ENCODE measurements at regions not wholly inside any gene's neighbourhood (a gene's known extent, or its start where the extent isn't known, plus 50 kb on each side); places are given as distances from the start of the nearest gene placed in this dataset.

- peaks cover 15 to 50% of the 10 kb centered on the region in 2 donors for H3K27me3 Mint-ChIP-seq
- no peaks in the 10 kb centered on the region for H3K36me3 Mint-ChIP-seq (ENCODE audit: insufficient read depth)
- no peaks in the 10 kb centered on the region for H3K4me1 Mint-ChIP-seq (ENCODE audit: low read depth in 2 of 2)
- no peaks in the 10 kb centered on the region for H3K9me3 Mint-ChIP-seq
- no peak for DNase-seq
- no peak for ATAC-seq (replicated peaks)
- no peak overlapping the region for H3K27ac Mint-ChIP-seq
- no peak overlapping the region for H3K4me3 Mint-ChIP-seq
Observed at GRCh38 chr11:111021131-111021530, 224.4 kb upstream of the POU2AF2 start.

- Mint-ChIP-seq H3K27me3 (peaks cover 8 to 40% of the 10 kb centered on the region in 2 donors), H3K36me3 (ENCODE audit: insufficient read depth) (no peaks in the 10 kb centered on the region), H3K9me3 (no peaks in the 10 kb centered on the region), H3K4me3 (no peak overlapping the region), H3K27ac (no peak overlapping the region), H3K4me1 (ENCODE audit: low read depth in 2 of 2) (no peaks in the 10 kb centered on the region)
- ATAC-seq (replicated peaks) (no peak), DNase-seq (no peak)
Observed at GRCh38 chr11:111019871-111020670, 225.5 kb upstream of the POU2AF2 start.

- Mint-ChIP-seq H3K4me3 (no peak overlapping the region), H3K4me1 (ENCODE audit: low read depth in 2 of 2) (no peaks in the 10 kb centered on the region), H3K27ac (no peak overlapping the region)
Observed at GRCh38 chr11:111019451-111019850, 226.1 kb upstream of the POU2AF2 start.

GRCh38 chr11:111018566-111018965, 227.0 kb upstream of the POU2AF2 start:
- no peaks in the 10 kb centered on the region for H3K9me3 Mint-ChIP-seq
- no peak overlapping the region for H3K4me3 Mint-ChIP-seq
- H3K27me3 Mint-ChIP-seq, result peaks cover 10 to 43% of the 10 kb centered on the region in 2 donors
- no peak overlapping the region for H3K27ac Mint-ChIP-seq
- no peak for ATAC-seq (replicated peaks)
- no peak for DNase-seq
- H3K36me3 Mint-ChIP-seq (ENCODE audit: insufficient read depth), result no peaks in the 10 kb centered on the region
- H3K4me1 Mint-ChIP-seq (ENCODE audit: low read depth in 2 of 2), result no peaks in the 10 kb centered on the region

More at GRCh38 chr11:111019451-111019850, 226.1 kb upstream of the POU2AF2 start:
- Mint-ChIP-seq H3K9me3 (no peaks in the 10 kb centered on the region), H3K27me3 (peaks cover 9 to 38% of the 10 kb centered on the region in 2 donors), H3K36me3 (ENCODE audit: insufficient read depth) (no peaks in the 10 kb centered on the region)
- ATAC-seq (replicated peaks), result no peak
- DNase-seq, result no peak

- Mint-ChIP-seq H3K27me3 (peaks cover 41 to 51% of the 10 kb centered on the region in 2 donors), H3K4me1 (ENCODE audit: low read depth in 2 of 2) (no peaks in the 10 kb centered on the region), H3K36me3 (ENCODE audit: insufficient read depth) (no peaks in the 10 kb centered on the region), H3K4me3 (no peak overlapping the region), H3K9me3 (no peaks in the 10 kb centered on the region), H3K27ac (no peak overlapping the region)
- no peak for DNase-seq
- no peak for ATAC-seq (replicated peaks)
Observed at GRCh38 chr11:111012491-111012890, 233.0 kb upstream of the POU2AF2 start.

- H3K4me1 Mint-ChIP-seq (ENCODE audit: low read depth in 2 of 2), result no peaks in the 10 kb centered on the region
- ATAC-seq (replicated peaks), result no peak
- no peak for DNase-seq
- no peak overlapping the region for H3K27ac Mint-ChIP-seq
- H3K9me3 Mint-ChIP-seq, result no peaks in the 10 kb centered on the region
- H3K27me3 Mint-ChIP-seq, result peaks cover 41 to 51% of the 10 kb centered on the region in 2 donors
- H3K4me3 Mint-ChIP-seq, result no peak overlapping the region
- no peaks in the 10 kb centered on the region for H3K36me3 Mint-ChIP-seq (ENCODE audit: insufficient read depth)
Observed at GRCh38 chr11:111011275-111011594, 234.3 kb upstream of the POU2AF2 start.

- no peaks in the 10 kb centered on the region for H3K9me3 Mint-ChIP-seq
- no peak overlapping the region for H3K27ac Mint-ChIP-seq
- no peak overlapping the region for H3K4me3 Mint-ChIP-seq
- H3K36me3 Mint-ChIP-seq (ENCODE audit: insufficient read depth), result no peaks in the 10 kb centered on the region
- no peak for ATAC-seq (replicated peaks)
- no peak for DNase-seq
- peaks cover 41 to 51% of the 10 kb centered on the region in 2 donors for H3K27me3 Mint-ChIP-seq
- no peaks in the 10 kb centered on the region for H3K4me1 Mint-ChIP-seq (ENCODE audit: low read depth in 2 of 2)
Observed at GRCh38 chr11:111010391-111011274, 234.9 kb upstream of the POU2AF2 start.

- DNase-seq (no peak), ATAC-seq (replicated peaks) (no peak)
- Mint-ChIP-seq H3K36me3 (ENCODE audit: insufficient read depth) (no peaks in the 10 kb centered on the region), H3K9me3 (no peaks in the 10 kb centered on the region), H3K4me3 (no peak overlapping the region), H3K27ac (no peak overlapping the region), H3K4me1 (ENCODE audit: low read depth in 2 of 2) (no peaks in the 10 kb centered on the region), H3K27me3 (peaks cover 27 to 30% of the 10 kb centered on the region in 2 donors)
Observed at GRCh38 chr11:111006227-111006626, 239.3 kb upstream of the POU2AF2 start.

- Mint-ChIP-seq H3K4me3 (no peak overlapping the region), H3K4me1 (ENCODE audit: low read depth in 2 of 2) (no peaks in the 10 kb centered on the region), H3K9me3 (no peaks in the 10 kb centered on the region), H3K36me3 (ENCODE audit: insufficient read depth) (no peaks in the 10 kb centered on the region), H3K27me3 (peaks cover 5 to 13% of the 10 kb centered on the region in 2 donors), H3K27ac (no peak overlapping the region)
- ATAC-seq (replicated peaks) (no peak), DNase-seq (no peak)
Observed at GRCh38 chr11:111001986-111002611, 243.4 kb upstream of the POU2AF2 start.

- peaks cover 5 to 14% of the 10 kb centered on the region in 2 donors for H3K27me3 Mint-ChIP-seq
- ATAC-seq (replicated peaks), result no peak
- DNase-seq, result no peak
- no peaks in the 10 kb centered on the region for H3K4me1 Mint-ChIP-seq (ENCODE audit: low read depth in 2 of 2)
- H3K9me3 Mint-ChIP-seq, result no peaks in the 10 kb centered on the region
- no peak overlapping the region for H3K27ac Mint-ChIP-seq
- no peak overlapping the region for H3K4me3 Mint-ChIP-seq
- H3K36me3 Mint-ChIP-seq (ENCODE audit: insufficient read depth), result no peaks in the 10 kb centered on the region
Observed at GRCh38 chr11:111001081-111001430, 244.5 kb upstream of the POU2AF2 start.

- H3K27me3 Mint-ChIP-seq, result peaks cover 5 to 19% of the 10 kb centered on the region in 2 donors
- ATAC-seq (replicated peaks), result no peak
Observed at GRCh38 chr11:111000400-111001080, 245.0 kb upstream of the POU2AF2 start.

GRCh38 chr11:110992481-110992880, 253.0 kb upstream of the POU2AF2 start:
- Mint-ChIP-seq H3K36me3 (ENCODE audit: insufficient read depth) (no peaks in the 10 kb centered on the region), H3K4me3 (no peak overlapping the region), H3K27ac (no peak overlapping the region), H3K27me3 (peaks cover 8 to 11% of the 10 kb centered on the region in 2 donors), H3K4me1 (ENCODE audit: low read depth in 2 of 2) (no peaks in the 10 kb centered on the region), H3K9me3 (peaks cover 0 to 2% of the 10 kb centered on the region in 2 donors)
- no peak for DNase-seq
- ATAC-seq (replicated peaks), result no peak

More at GRCh38 chr11:111000400-111001080, 245.0 kb upstream of the POU2AF2 start:
- no peak overlapping the region for H3K4me3 Mint-ChIP-seq
- no peaks in the 10 kb centered on the region for H3K4me1 Mint-ChIP-seq (ENCODE audit: low read depth in 2 of 2)
- DNase-seq, result no peak
- no peaks in the 10 kb centered on the region for H3K36me3 Mint-ChIP-seq (ENCODE audit: insufficient read depth)
- H3K27ac Mint-ChIP-seq, result no peak overlapping the region
- H3K9me3 Mint-ChIP-seq, result no peaks in the 10 kb centered on the region
